GM12865 (cell line): ENCODE measurements at regions not wholly inside any gene's neighbourhood (a gene's known extent, or its start where the extent isn't known, plus 50 kb on each side); places are given as distances from the start of the nearest gene placed in this dataset.
"Not testable (repeated sequence)": the region's sequence is repeated elsewhere in the genome, so short reads cannot be mapped to it uniquely, and the experiment has no call there.

Source experiments
- DNase-seq: peaks from one replicate; pipeline ENCODE4 v3.0.0; 2010; ENCODE audit warnings: low read depth
- H3K4me3 ChIP-seq: 2 replicates; pipeline ENCODE4 v1.5.1; 2011; ENCODE audit warnings: mild to moderate bottlenecking, low read depth, low read length, control low read depth
- CTCF ChIP-seq: IDR thresholded peaks from 2 replicates; pipeline ENCODE4 v1.5.1; 2011; ENCODE audit warnings: low read length, control low read depth, low read depth, inconsistent platforms; ENCODE audit not compliant: insufficient read depth; ENCODE audit errors: missing control alignments

- H3K4me3 ChIP-seq, DNase-seq: not testable (repeated sequence)
Observed at GRCh38 chr17:6373599-6373998, 61.3 kb downstream of the AIPL1 start.

GRCh38 chr17:6366221-6366666 lies 68.7 kb downstream of the AIPL1 start:
- TF ChIP-seq CTCF: no peak
- no peak overlapping the region for H3K4me3 ChIP-seq
- no peak for DNase-seq

- H3K4me3 ChIP-seq: no peak overlapping the region
- no peak for TF ChIP-seq CTCF
- DNase-seq: no peak
Observed at GRCh38 chr17:6365200-6365943, 69.5 kb downstream of the AIPL1 start.

GRCh38 chr17:6361733-6362132 lies 73.2 kb downstream of the AIPL1 start:
- DNase-seq: no peak
- no peak overlapping the region for H3K4me3 ChIP-seq
- TF ChIP-seq CTCF: no peak

- no peak for TF ChIP-seq CTCF
Observed at GRCh38 chr17:6358131-6358530, 76.8 kb downstream of the AIPL1 start.

GRCh38 chr17:6356562-6356961 lies 78.4 kb downstream of the AIPL1 start:
- H3K4me3 ChIP-seq: no peak overlapping the region
- no peak for TF ChIP-seq CTCF
- DNase-seq: no peak

More at GRCh38 chr17:6358131-6358530, 76.8 kb downstream of the AIPL1 start:
- no peak overlapping the region for H3K4me3 ChIP-seq
- DNase-seq: no peak

- DNase-seq: no peak
- TF ChIP-seq CTCF: no peak
- H3K4me3 ChIP-seq: no peak overlapping the region
Observed at GRCh38 chr17:6355196-6355595, 79.7 kb downstream of the AIPL1 start.
